ENCODE measurements at regions not wholly inside any gene's neighbourhood (a gene's known extent, or its start where the extent isn't known, plus 50 kb on each side); places are given as distances from the start of the nearest gene placed in this dataset.

DNA sequence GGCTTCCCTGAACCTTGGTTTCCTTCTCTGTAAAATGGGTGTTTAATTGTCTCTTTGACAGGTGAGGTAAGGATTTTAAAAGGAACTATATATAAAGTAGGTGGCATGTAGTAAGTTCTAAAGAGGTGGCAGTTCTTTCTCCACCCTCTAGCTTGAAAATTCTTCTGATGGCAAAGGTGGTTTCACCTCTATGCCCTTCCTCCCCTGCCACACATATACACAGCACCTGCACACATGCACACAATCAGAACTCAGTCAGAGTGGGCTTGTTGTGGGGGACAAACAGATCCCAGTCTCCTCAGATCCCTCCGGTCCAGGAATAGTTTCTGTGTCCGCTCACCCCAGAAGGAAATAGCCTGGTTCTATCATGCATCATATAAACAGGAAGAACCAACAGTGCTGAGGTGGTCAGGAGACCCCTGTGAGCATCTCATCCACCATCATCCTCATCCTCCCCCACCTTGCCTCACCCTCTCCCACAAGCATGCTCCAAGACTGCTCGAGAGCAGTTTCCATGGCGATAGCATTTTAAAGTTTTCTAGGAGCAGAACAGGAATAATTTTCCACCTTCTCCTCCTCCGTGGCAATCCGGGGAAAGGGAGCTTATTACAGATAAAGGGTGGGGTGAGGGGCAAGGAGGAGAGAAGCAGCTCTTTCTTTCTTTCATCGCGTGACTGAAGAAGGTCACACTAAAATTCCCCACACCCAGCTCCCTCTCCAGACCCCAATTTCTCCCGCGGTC, 123.6 kb downstream of the CHST1 start:
- no peak for TF ChIP-seq POLR2A (IDR thresholded peaks at IDR 0.05)
- TF ChIP-seq, protein P1, sequence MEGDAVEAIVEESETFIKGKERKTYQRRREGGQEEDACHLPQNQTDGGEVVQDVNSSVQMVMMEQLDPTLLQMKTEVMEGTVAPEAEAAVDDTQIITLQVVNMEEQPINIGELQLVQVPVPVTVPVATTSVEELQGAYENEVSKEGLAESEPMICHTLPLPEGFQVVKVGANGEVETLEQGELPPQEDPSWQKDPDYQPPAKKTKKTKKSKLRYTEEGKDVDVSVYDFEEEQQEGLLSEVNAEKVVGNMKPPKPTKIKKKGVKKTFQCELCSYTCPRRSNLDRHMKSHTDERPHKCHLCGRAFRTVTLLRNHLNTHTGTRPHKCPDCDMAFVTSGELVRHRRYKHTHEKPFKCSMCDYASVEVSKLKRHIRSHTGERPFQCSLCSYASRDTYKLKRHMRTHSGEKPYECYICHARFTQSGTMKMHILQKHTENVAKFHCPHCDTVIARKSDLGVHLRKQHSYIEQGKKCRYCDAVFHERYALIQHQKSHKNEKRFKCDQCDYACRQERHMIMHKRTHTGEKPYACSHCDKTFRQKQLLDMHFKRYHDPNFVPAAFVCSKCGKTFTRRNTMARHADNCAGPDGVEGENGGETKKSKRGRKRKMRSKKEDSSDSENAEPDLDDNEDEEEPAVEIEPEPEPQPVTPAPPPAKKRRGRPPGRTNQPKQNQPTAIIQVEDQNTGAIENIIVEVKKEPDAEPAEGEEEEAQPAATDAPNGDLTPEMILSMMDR (IDR thresholded peaks at IDR 0.05 in 4 of 5, conservative IDR thresholded peaks at IDR 0.05 in 1 of 5) = no peak
